Esophagus muscularis mucosa (tissue), 4 donors: ENCODE measurements at regions not wholly inside any gene's neighbourhood (a gene's known extent, or its start where the extent isn't known, plus 50 kb on each side); places are given as distances from the start of the nearest gene placed in this dataset.

ENCODE experiments used
- CTCF ChIP-seq, 3 experiments: fragments of 200-600 bp in 2 of 3; fragments of 450-650 bp in 1 of 3; sonication (generic) in 2 of 3; IDR thresholded peaks; one replicate each; pipeline ENCODE4 v1.5.1; 2017 to 2019; ENCODE audit warnings: antibody characterized with exemption in 3 of 3, mild to moderate bottlenecking in 2 of 3, moderate library complexity in 1 of 3
- EP300 ChIP-seq: sonication (generic); formaldehyde crosslinking; IDR thresholded peaks from one replicate; pipeline ENCODE4 v1.6.1; 2017; ENCODE audit warnings: antibody characterized with exemption
- POLR2A ChIP-seq: fragments of 450-650 bp; IDR thresholded peaks from one replicate; pipeline ENCODE4 v1.6.1; 2017; ENCODE audit warnings: antibody characterized with exemption, moderate library complexity, mild to moderate bottlenecking, low read depth
- POLR2AphosphoS5 ChIP-seq, 2 donors: sonication (generic); formaldehyde crosslinking; IDR thresholded peaks; one replicate each; pipeline ENCODE4 v1.6.1; 2017; ENCODE audit warnings: antibody characterized with exemption in 2 of 2

GRCh38 chr4:111695677-111696076 lies 449.6 kb upstream of the FAM241A start:
- TF ChIP-seq CTCF (IDR thresholded peaks at IDR 0.05), result no peak
- no peak for TF ChIP-seq POLR2A
- TF ChIP-seq EP300, result no peak
- TF ChIP-seq POLR2AphosphoS5 (IDR thresholded peaks at IDR 0.05), result no peak
